ENCODE measurements at regions not wholly inside any gene's neighbourhood (a gene's known extent, or its start where the extent isn't known, plus 50 kb on each side); places are given as distances from the start of the nearest gene placed in this dataset.

DNA sequence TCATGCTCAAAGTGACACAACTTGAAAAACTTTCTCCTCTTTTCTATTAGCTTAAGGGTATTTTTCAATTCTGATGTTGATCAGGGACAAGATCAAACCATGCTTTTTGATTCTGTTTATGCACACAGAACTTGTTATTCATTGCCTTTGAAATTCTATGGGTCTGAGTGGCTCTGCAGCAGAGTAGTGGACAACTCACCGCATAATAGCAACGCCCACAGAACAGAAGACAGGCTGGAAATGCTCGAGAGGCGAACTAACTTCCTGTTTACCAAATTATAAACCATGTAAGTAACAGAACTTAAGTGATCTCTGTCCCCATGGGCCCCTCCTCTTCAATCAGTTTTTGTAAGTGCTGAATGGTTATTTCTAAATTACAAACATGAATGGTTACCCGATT is 131.2 kb downstream of the CBLN2 start:
- TF ChIP-seq CTCF (IDR thresholded peaks at IDR 0.05; ENCODE audit: control extremely low read depth, extremely low read depth, low read depth, missing control alignments) = no peak
- ChIA-PET CTCF (no interaction called here), POLR2A (no interaction called here)
- no peak for DNase-seq (ENCODE audit: extremely low spot score)

- CTCF ChIA-PET = interaction anchor here (1.0 kb wide), 1 partner anchor 9 kb away, joined by 3 read pairs; no protein-coding TSS in a partner anchor
- no peak for DNase-seq (ENCODE audit: extremely low spot score)
- TF ChIP-seq CTCF (IDR thresholded peaks at IDR 0.05; ENCODE audit: control extremely low read depth, extremely low read depth, low read depth, missing control alignments) = no peak
- POLR2A ChIA-PET = no interaction called here
Measured at GRCh38 chr18:72411261-72411660, 132.9 kb downstream of the CBLN2 start.

GRCh38 chr18:72410399-72410798 is 133.7 kb downstream of the CBLN2 start:
- POLR2A ChIA-PET = no interaction called here
- DNase-seq (ENCODE audit: extremely low spot score) = no peak
- CTCF ChIA-PET = no interaction called here
- no peak for TF ChIP-seq CTCF (IDR thresholded peaks at IDR 0.05; ENCODE audit: control extremely low read depth, extremely low read depth, low read depth, missing control alignments)

- DNase-seq (ENCODE audit: extremely low spot score) = no peak
- TF ChIP-seq CTCF (IDR thresholded peaks at IDR 0.05; ENCODE audit: control extremely low read depth, extremely low read depth, low read depth, missing control alignments) = no peak
- ChIA-PET CTCF (no interaction called here), POLR2A (no interaction called here)
Measured at GRCh38 chr18:72409903-72410302, 134.2 kb downstream of the CBLN2 start.

GRCh38 chr18:72407048-72407447 is 137.1 kb downstream of the CBLN2 start:
- ChIA-PET CTCF (no interaction called here), POLR2A (no interaction called here)
- TF ChIP-seq CTCF (IDR thresholded peaks at IDR 0.05; ENCODE audit: control extremely low read depth, extremely low read depth, low read depth, missing control alignments) = no peak
- no peak for DNase-seq (ENCODE audit: extremely low spot score)

- CTCF ChIA-PET = no interaction called here
Measured at GRCh38 chr18:72391951-72392350, 152.2 kb downstream of the CBLN2 start.

More at GRCh38 chr18:72391951-72392350, 152.2 kb downstream of the CBLN2 start:
- no peak for DNase-seq (ENCODE audit: extremely low spot score)
- POLR2A ChIA-PET = no interaction called here
- TF ChIP-seq CTCF (IDR thresholded peaks at IDR 0.05; ENCODE audit: control extremely low read depth, extremely low read depth, low read depth, missing control alignments) = no peak

Data from GM10248 (cell line).